HCT116 (cell line): ENCODE measurements at regions not wholly inside any gene's neighbourhood (a gene's known extent, or its start where the extent isn't known, plus 50 kb on each side); places are given as distances from the start of the nearest gene placed in this dataset.

Experiments used
- ATAC-seq: fragments of 200-7000 bp; cut with Tn5 transposase; 2 replicates; pipeline ENCODE4 v1.9.1; 2020; ENCODE audit warnings: mild to moderate bottlenecking, moderate library complexity
- BruUV-seq: library from RNA; stranded (reverse); fragments of 400-500 nt; replicated peaks from 2 replicates; lab custom pipeline; 2021; lab: Mats Ljungman, UMichigan
- CTCF ChIA-PET: fragments of 300-600 bp; sonication (Branson Sonifier 250); formaldehyde crosslinking; loops from one replicate; lab custom pipeline; 2021; ENCODE audit warnings: antibody characterized with exemption; lab: Charles Lee
- POLR2A ChIA-PET: fragments of 300-600, 350-600 bp; sonication (Branson Sonifier 250); formaldehyde crosslinking; loops from one replicate; lab custom pipeline; 2021; ENCODE audit warnings: antibody characterized with exemption; lab: Charles Lee
- RAD21 ChIA-PET, 2 experiments: fragments of 300-600 bp; sonication (Branson Sonifier 250); formaldehyde crosslinking; loops; one replicate each; lab custom pipeline; 2023; ENCODE audit warnings: low total read pairs in 2 of 2; ENCODE audit not compliant: uncharacterized antibody in 2 of 2, unreplicated experiment in 2 of 2, low non-redundant PET in 1 of 2; lab: Charles Lee
- DNase-seq: peaks from one replicate; pipeline ENCODE4 v3.0.0-alpha.2; 2010; ENCODE audit warnings: low read depth, low spot score
- H2AFZ ChIP-seq: fragments of 200-600 bp; shearing (Covaris generic), sonication (generic); 2 replicates; pipeline ENCODE4 v1.6.1; 2017; ENCODE audit warnings: low read depth, mixed run types, mixed read lengths, antibody characterized with exemption, low read length; ENCODE audit not compliant: poor library complexity, severe bottlenecking
- H3K27ac ChIP-seq: 2 replicates; pipeline ENCODE4 v1.5.1; 2012; ENCODE audit warnings: low read depth, low read length
- H3K27me3 ChIP-seq: fragments of 200-600 bp; sonication (generic); 2 replicates; pipeline ENCODE4 v1.6.1; 2016; ENCODE audit warnings: mixed run types, low read length, mixed read lengths; ENCODE audit not compliant: insufficient read depth
- H3K36me3 ChIP-seq, 2 experiments: fragments of 200-500 bp in 1 of 2; fragments of 200-600 bp in 1 of 2; sonication (Bioruptor generic) in 1 of 2; sonication (generic) in 1 of 2; 2 replicates each; pipeline versions ENCODE4 v1.5.1 to v1.6.1; 2014 to 2016; ENCODE audit warnings: low read length in 2 of 2, inconsistent platforms in 1 of 2, mixed read lengths in 1 of 2, mixed run types in 1 of 2; ENCODE audit not compliant: insufficient read depth in 2 of 2, control insufficient read depth in 1 of 2
- H3K4me1 ChIP-seq, 2 experiments: fragments of 200-600 bp in 1 of 2; sonication (generic) in 1 of 2; 2 replicates each; pipeline versions ENCODE4 v1.5.1 to v1.6.1; 2012 to 2017; ENCODE audit warnings: low read length in 2 of 2, inconsistent platforms in 1 of 2, mild to moderate bottlenecking in 1 of 2, mixed read lengths in 1 of 2, mixed run types in 1 of 2, moderate library complexity in 1 of 2; ENCODE audit not compliant: insufficient read depth in 2 of 2, control insufficient read depth in 1 of 2
- H3K4me2 ChIP-seq: fragments of 200-600 bp; sonication (generic); 2 replicates; pipeline ENCODE4 v1.6.1; 2017; ENCODE audit warnings: mixed run types, low read length, mixed read lengths
- H3K4me3 ChIP-seq, 2 experiments: fragments of 200-600 bp in 1 of 2; sonication (generic) in 1 of 2; replicated peaks in 1 of 2; 2 replicates each; pipeline ENCODE4 v1.5.1; 2011 to 2016; ENCODE audit warnings: low read length in 2 of 2, control low read depth in 1 of 2, low read depth in 1 of 2, mild to moderate bottlenecking in 1 of 2, mixed read lengths in 1 of 2, mixed run types in 1 of 2
- H3K79me2 ChIP-seq: fragments of 200-600 bp; sonication (generic); 2 replicates; pipeline ENCODE4 v1.6.1; 2017; ENCODE audit warnings: mild to moderate bottlenecking, mixed run types, low read length, moderate library complexity, mixed read lengths; ENCODE audit not compliant: insufficient read depth
- H3K9ac ChIP-seq: fragments of 200-600 bp; sonication (generic); 2 replicates; pipeline ENCODE4 v1.6.1; 2016; ENCODE audit warnings: low read length, mixed read lengths
- H3K9me2 ChIP-seq: fragments of 200-600 bp; sonication (generic), shearing (Covaris generic); 2 replicates; pipeline ENCODE4 v1.6.1; 2017; ENCODE audit warnings: mixed run types, mild to moderate bottlenecking, moderate library complexity; ENCODE audit not compliant: insufficient read depth
- H3K9me3 ChIP-seq, 2 experiments: fragments of 200-500 bp in 1 of 2; fragments of 200-600 bp in 1 of 2; sonication (Bioruptor generic) in 1 of 2; sonication (generic) in 1 of 2; 2 replicates each; pipeline ENCODE4 v1.6.1; 2014 to 2017; ENCODE audit warnings: low read length in 2 of 2, mixed read lengths in 2 of 2, inconsistent platforms in 1 of 2, low read depth in 1 of 2, mild to moderate bottlenecking in 1 of 2, mixed run types in 1 of 2, moderate library complexity in 1 of 2; ENCODE audit not compliant: control insufficient read depth in 1 of 2, insufficient read depth in 1 of 2
- H4K20me1 ChIP-seq: fragments of 200-600 bp; sonication (generic), shearing (Covaris generic); 2 replicates; pipeline ENCODE4 v1.6.1; 2017; ENCODE audit warnings: mixed run types, mild to moderate bottlenecking, moderate library complexity; ENCODE audit not compliant: insufficient read depth
- ATF3 ChIP-seq: IDR thresholded peaks from 2 replicates; pipeline ENCODE4 v1.6.1; 2012
- CBX3 ChIP-seq: IDR thresholded peaks from 2 replicates; pipeline ENCODE4 v1.6.1; 2012; ENCODE audit warnings: low read depth
- CEBPB ChIP-seq: IDR thresholded peaks from 2 replicates; pipeline ENCODE4 v1.6.1; 2012; ENCODE audit warnings: low read depth
- EGR1 ChIP-seq: IDR thresholded peaks from 2 replicates; pipeline ENCODE4 v1.6.1; 2012; ENCODE audit warnings: low read depth
- EZH2phosphoT487 ChIP-seq: fragments of 200-600 bp; IDR thresholded peaks from 2 replicates; pipeline ENCODE4 v1.6.1; 2018; ENCODE audit warnings: antibody characterized with exemption, borderline replicate concordance
- POLR2A ChIP-seq: IDR thresholded peaks from 2 replicates; pipeline ENCODE4 v1.7.0; 2011; ENCODE audit warnings: borderline replicate concordance; ENCODE audit not compliant: insufficient read depth, insufficient read length; ENCODE audit errors: extremely low read depth
- POLR2AphosphoS5 ChIP-seq: IDR thresholded peaks from 2 replicates; pipeline ENCODE4 v1.6.1; 2011; ENCODE audit warnings: mild to moderate bottlenecking, low read depth, low read length, moderate library complexity
- SIN3A ChIP-seq: IDR thresholded peaks from 2 replicates; pipeline ENCODE4 v1.6.1; 2012; ENCODE audit warnings: low read depth
- SP1 ChIP-seq: IDR thresholded peaks from 2 replicates; pipeline ENCODE4 v1.6.1; 2012; ENCODE audit warnings: low read depth
- TCF7L2 ChIP-seq: IDR thresholded peaks from 2 replicates; pipeline ENCODE4 v1.7.0; 2011; ENCODE audit warnings: borderline replicate concordance, inconsistent platforms; ENCODE audit not compliant: insufficient read depth, insufficient read length; ENCODE audit errors: extremely low read depth
- YY1 ChIP-seq: IDR thresholded peaks from 2 replicates; pipeline ENCODE4 v1.6.1; 2011; ENCODE audit warnings: low read length, low read depth, moderate library complexity, mild to moderate bottlenecking; ENCODE audit not compliant: insufficient replicate concordance; ENCODE audit errors: extremely low read depth
- ZBTB33 ChIP-seq: IDR thresholded peaks from 2 replicates; pipeline ENCODE4 v1.6.1; 2011; ENCODE audit warnings: mild to moderate bottlenecking, low read length, moderate library complexity; ENCODE audit not compliant: insufficient replicate concordance; ENCODE audit errors: extremely low read depth
- ZFX ChIP-seq: fragments of 450-650 bp; IDR thresholded peaks from 2 replicates; pipeline ENCODE4 v1.6.1; 2017
- ZNF274 ChIP-seq: fragments of 200-500 bp; sonication (Bioruptor generic); IDR thresholded peaks from 2 replicates; pipeline ENCODE4 v1.6.1; 2014; ENCODE audit warnings: mild to moderate bottlenecking, low read depth, low read length, inconsistent platforms
- intact Hi-C: fragments of 100-400 bp; cut with micrococcal nuclease; formaldehyde crosslinking; loops from 2 replicates; pipeline ENCODE4 v1.10.0; 2022
- TF ChIP-seq, protein P1 (sequence below): IDR thresholded peaks from 2 replicates; pipeline ENCODE4 v1.6.1; 2012; ENCODE audit warnings: low read depth
- TF ChIP-seq, protein P2 (sequence below): IDR thresholded peaks from 2 replicates; pipeline ENCODE4 v1.6.1; 2012

DNA sequence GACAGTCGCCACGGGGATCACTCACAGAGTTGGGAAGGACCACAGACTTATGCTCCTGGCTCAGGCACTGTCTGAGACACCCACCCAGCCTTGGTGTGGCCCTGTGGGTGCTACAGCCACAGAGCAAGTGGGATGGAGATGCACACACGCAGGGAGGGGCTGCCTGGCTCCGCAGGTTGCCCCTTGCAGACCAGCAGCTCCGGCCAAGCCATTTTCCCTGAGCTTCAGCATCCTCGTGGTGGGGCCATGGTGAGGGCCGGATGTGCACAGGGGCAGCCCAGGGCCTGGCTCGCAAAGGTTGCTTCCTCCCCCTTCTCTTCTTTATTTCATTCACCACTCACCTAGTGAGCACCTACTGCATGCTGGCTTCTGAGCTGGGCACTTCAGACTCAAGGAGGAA is 55.4 kb upstream of the GRIP2 start:
- ChIA-PET RAD21 (no interaction called here), POLR2A (no interaction called here), CTCF (no interaction called here)
- Histone ChIP-seq H3K9me3 (no peaks in the 10 kb centered on the region), H3K4me3 (no peak overlapping the region), H3K9me2 (no peaks in the 10 kb centered on the region), H3K4me2 (no peak overlapping the region), H2AFZ (no peak overlapping the region), H3K27me3 (no peaks in the 10 kb centered on the region; the same call in 1 of the 2 replicates), H3K27ac (no peak overlapping the region), H3K36me3 (no peaks in the 10 kb centered on the region), H3K9ac (no peak overlapping the region), H3K4me1 (no peaks in the 10 kb centered on the region), H4K20me1 (no peaks in the 10 kb centered on the region), H3K79me2 (no peaks in the 10 kb centered on the region)
- TF ChIP-seq YY1 (no peak), SIN3A (no peak), TCF7L2 (no peak), POLR2AphosphoS5 (no peak), CBX3 (no peak), POLR2A (no peak), EZH2phosphoT487 (no peak), ZFX (no peak), CEBPB (no peak), SP1 (no peak), ZNF274 (no peak), ZBTB33 (no peak), EGR1 (no peak), ATF3 (no peak)
- TF ChIP-seq, protein P1, sequence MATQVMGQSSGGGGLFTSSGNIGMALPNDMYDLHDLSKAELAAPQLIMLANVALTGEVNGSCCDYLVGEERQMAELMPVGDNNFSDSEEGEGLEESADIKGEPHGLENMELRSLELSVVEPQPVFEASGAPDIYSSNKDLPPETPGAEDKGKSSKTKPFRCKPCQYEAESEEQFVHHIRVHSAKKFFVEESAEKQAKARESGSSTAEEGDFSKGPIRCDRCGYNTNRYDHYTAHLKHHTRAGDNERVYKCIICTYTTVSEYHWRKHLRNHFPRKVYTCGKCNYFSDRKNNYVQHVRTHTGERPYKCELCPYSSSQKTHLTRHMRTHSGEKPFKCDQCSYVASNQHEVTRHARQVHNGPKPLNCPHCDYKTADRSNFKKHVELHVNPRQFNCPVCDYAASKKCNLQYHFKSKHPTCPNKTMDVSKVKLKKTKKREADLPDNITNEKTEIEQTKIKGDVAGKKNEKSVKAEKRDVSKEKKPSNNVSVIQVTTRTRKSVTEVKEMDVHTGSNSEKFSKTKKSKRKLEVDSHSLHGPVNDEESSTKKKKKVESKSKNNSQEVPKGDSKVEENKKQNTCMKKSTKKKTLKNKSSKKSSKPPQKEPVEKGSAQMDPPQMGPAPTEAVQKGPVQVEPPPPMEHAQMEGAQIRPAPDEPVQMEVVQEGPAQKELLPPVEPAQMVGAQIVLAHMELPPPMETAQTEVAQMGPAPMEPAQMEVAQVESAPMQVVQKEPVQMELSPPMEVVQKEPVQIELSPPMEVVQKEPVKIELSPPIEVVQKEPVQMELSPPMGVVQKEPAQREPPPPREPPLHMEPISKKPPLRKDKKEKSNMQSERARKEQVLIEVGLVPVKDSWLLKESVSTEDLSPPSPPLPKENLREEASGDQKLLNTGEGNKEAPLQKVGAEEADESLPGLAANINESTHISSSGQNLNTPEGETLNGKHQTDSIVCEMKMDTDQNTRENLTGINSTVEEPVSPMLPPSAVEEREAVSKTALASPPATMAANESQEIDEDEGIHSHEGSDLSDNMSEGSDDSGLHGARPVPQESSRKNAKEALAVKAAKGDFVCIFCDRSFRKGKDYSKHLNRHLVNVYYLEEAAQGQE: no peak
- TF ChIP-seq, protein P2, sequence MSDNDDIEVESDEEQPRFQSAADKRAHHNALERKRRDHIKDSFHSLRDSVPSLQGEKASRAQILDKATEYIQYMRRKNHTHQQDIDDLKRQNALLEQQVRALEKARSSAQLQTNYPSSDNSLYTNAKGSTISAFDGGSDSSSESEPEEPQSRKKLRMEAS: no peak
- ATAC-seq (no peak), DNase-seq (no peak)
- intact Hi-C loops: no loop called here
- BruUV-seq: no TSS peak
